ENCODE measurements at regions not wholly inside any gene's neighbourhood (a gene's known extent, or its start where the extent isn't known, plus 50 kb on each side); places are given as distances from the start of the nearest gene placed in this dataset.

DNA sequence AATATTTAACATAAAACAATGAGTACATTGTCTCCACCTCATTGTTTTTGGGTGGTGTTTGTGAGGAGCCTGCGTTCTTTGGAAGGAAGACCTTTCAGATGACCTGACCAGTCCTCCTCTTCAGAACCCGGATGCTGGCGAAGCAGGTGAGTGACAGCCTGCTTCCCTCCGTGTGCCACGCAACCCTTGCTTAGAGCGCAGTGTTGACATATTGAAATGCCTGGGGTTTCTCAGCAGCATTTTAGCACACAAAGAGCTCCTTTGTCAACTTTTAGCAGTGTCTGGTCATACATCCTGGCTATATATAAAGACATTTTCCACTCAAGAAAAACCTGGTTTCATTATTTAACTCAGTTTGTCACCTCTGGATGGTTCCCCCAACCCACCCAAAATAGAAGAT is 335.7 kb upstream of the POU3F3 start:
- Histone ChIP-seq H3K9ac (ENCODE audit: insufficient read depth, low read length, poor library complexity, severe bottlenecking) (no peak overlapping the region), H3K27ac (ENCODE audit: low read depth in 1 of 2, low read length in 2 of 2) (no peak overlapping the region), H3K36me3 (replicated peaks in 1 of 2; ENCODE audit: control insufficient read depth in 1 of 2, insufficient read depth in 2 of 2, low read length in 2 of 2) (no peaks in the 10 kb centered on the region), H3K79me2 (ENCODE audit: insufficient read depth, low read length) (no peaks in the 10 kb centered on the region), H3K4me2 (replicated peaks; ENCODE audit: extremely low read depth, low read length, poor library complexity, severe bottlenecking) (no peak overlapping the region), H4K20me1 (ENCODE audit: insufficient read depth, low read length) (no peaks in the 10 kb centered on the region), H2AFZ (ENCODE audit: insufficient read depth, low read depth, low read length, poor library complexity, severe bottlenecking) (no peak overlapping the region), H3K27me3 (ENCODE audit: control insufficient read depth in 2 of 2, insufficient read depth in 2 of 2, low read length in 2 of 2) (no peaks in the 10 kb centered on the region), H3K4me3 (replicated peaks in 1 of 3; ENCODE audit: low read depth in 2 of 3, low read length in 3 of 3) (no peak overlapping the region), H3K4me1 (ENCODE audit: control insufficient read depth in 1 of 2, insufficient read depth in 2 of 2, low read length in 2 of 2) (no peaks in the 10 kb centered on the region), H3K9me3 (replicated peaks in 1 of 2; ENCODE audit: control insufficient read depth in 1 of 2, insufficient read depth in 1 of 2, low read length in 2 of 2) (no peaks in the 10 kb centered on the region)
- no peaks in the 10 kb centered on the region for H3K4me1 Mint-ChIP-seq
- no peak for TF ChIP-seq CTCF (IDR thresholded peaks at IDR 0.05)
- intact Hi-C loops (cut with micrococcal nuclease) = no loop called here
- H3K36me3 Mint-ChIP-seq = no peaks in the 10 kb centered on the region
- peaks cover 0 to 7% (median under 1%) of the 10 kb centered on the region in 7 donors for H3K9me3 Mint-ChIP-seq
- 100% methylated on average over 5 of the region's 6 CpGs for WGBS (ENCODE audit: insufficient coverage)
- no peak overlapping the region for H3K4me3 Mint-ChIP-seq
- no peak overlapping the region for H3K27ac Mint-ChIP-seq
- no peak for DNase-seq
- H3K27me3 Mint-ChIP-seq (ENCODE audit: low read depth in 3 of 3) = no peaks in the 10 kb centered on the region

DNA sequence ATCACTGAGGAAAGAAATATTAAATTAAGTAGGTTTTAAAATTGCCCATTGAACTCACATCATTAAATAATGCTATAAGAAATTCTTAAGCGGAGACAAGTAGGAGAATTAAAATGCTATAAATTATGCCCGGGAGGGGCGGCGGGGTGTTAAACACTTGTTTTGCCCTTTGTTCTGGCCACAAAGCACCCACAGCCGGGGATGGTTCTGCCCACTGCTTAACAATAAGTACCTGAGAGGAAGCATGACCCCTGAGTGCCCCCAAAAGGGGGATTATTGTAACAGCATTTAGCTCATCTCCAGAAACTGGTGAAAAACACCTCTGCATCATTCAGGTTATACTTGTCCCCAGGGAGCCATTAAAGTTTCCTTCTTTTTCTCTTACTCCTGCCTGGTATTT is 332.7 kb upstream of the POU3F3 start:
- no peak overlapping the region for H3K27ac ChIP-seq (ENCODE audit: low read depth in 1 of 2, low read length in 2 of 2)
- H3K27me3 ChIP-seq (ENCODE audit: control insufficient read depth in 2 of 2, insufficient read depth in 2 of 2, low read length in 2 of 2) = no peaks in the 10 kb centered on the region
- WGBS (ENCODE audit: insufficient coverage) = 79% methylated on average over 3 of the region's 5 CpGs
- no peaks in the 10 kb centered on the region for H3K4me1 Mint-ChIP-seq
- H3K4me2 ChIP-seq (replicated peaks; ENCODE audit: extremely low read depth, low read length, poor library complexity, severe bottlenecking) = no peak overlapping the region
- no peaks in the 10 kb centered on the region for H3K79me2 ChIP-seq (ENCODE audit: insufficient read depth, low read length)
- H2AFZ ChIP-seq (ENCODE audit: insufficient read depth, low read depth, low read length, poor library complexity, severe bottlenecking) = no peak overlapping the region
- no peak overlapping the region for H3K9ac ChIP-seq (ENCODE audit: insufficient read depth, low read length, poor library complexity, severe bottlenecking)
- H3K36me3 Mint-ChIP-seq = no peaks in the 10 kb centered on the region
- intact Hi-C loops (cut with micrococcal nuclease) = no loop called here
- H3K9me3 Mint-ChIP-seq = peaks cover 0 to 7% (median 2%) of the 10 kb centered on the region in 7 donors
- H3K4me1 ChIP-seq (ENCODE audit: control insufficient read depth in 1 of 2, insufficient read depth in 2 of 2, low read length in 2 of 2) = no peaks in the 10 kb centered on the region
- H3K4me3 Mint-ChIP-seq = no peak overlapping the region
- H3K4me3 ChIP-seq (replicated peaks in 1 of 3; ENCODE audit: low read depth in 2 of 3, low read length in 3 of 3) = no peak overlapping the region
- H3K36me3 ChIP-seq (replicated peaks in 1 of 2; ENCODE audit: control insufficient read depth in 1 of 2, insufficient read depth in 2 of 2, low read length in 2 of 2) = no peaks in the 10 kb centered on the region
- H3K9me3 ChIP-seq (replicated peaks in 1 of 2; ENCODE audit: control insufficient read depth in 1 of 2, insufficient read depth in 1 of 2, low read length in 2 of 2) = no peaks in the 10 kb centered on the region
- H3K27ac Mint-ChIP-seq = no peak overlapping the region
- TF ChIP-seq CTCF (IDR thresholded peaks at IDR 0.05) = no peak
- no peaks in the 10 kb centered on the region for H3K27me3 Mint-ChIP-seq (ENCODE audit: low read depth in 3 of 3)
- DNase-seq = no peak
- H4K20me1 ChIP-seq (ENCODE audit: insufficient read depth, low read length) = no peaks in the 10 kb centered on the region
